Psoas muscle (tissue), 7 donors: ENCODE measurements at regions not wholly inside any gene's neighbourhood (a gene's known extent, or its start where the extent isn't known, plus 50 kb on each side); places are given as distances from the start of the nearest gene placed in this dataset.

Experiments
- ATAC-seq, 4 donors: fragments of 200-7000 bp; cut with Tn5 transposase; one replicate each; pipeline ENCODE4 v1.9.1; 2020; ENCODE audit warnings: moderate library complexity in 3 of 4, mild to moderate bottlenecking in 2 of 4
- DNase-seq, 2 donors: peaks; one replicate each; pipeline ENCODE4 v3.0.0-alpha.2; 2020
- H3K27ac ChIP-seq: fragments of 200-600 bp; one replicate; pipeline ENCODE4 v1.8.0; 2022
- H3K27me3 ChIP-seq, 3 donors: fragments of 200-600 bp in 1 of 3; one replicate each; pipeline versions ENCODE4 v1.6.1 to v1.8.0; 2013 to 2022; ENCODE audit warnings: low read length in 2 of 3, mild to moderate bottlenecking in 2 of 3, moderate library complexity in 1 of 3; ENCODE audit not compliant: insufficient read depth in 3 of 3
- H3K36me3 ChIP-seq, 2 donors: fragments of 200-600 bp in 1 of 2; one replicate each; pipeline versions ENCODE4 v1.6.1 to v1.8.0; 2013 to 2022; ENCODE audit warnings: low read depth in 1 of 2, mild to moderate bottlenecking in 1 of 2, moderate library complexity in 1 of 2; ENCODE audit not compliant: insufficient read depth in 1 of 2
- H3K4me1 ChIP-seq: fragments of 200-600 bp; one replicate; pipeline ENCODE4 v1.8.0; 2022
- H3K4me3 ChIP-seq: fragments of 200-600 bp; one replicate; pipeline ENCODE4 v1.8.0; 2022; ENCODE audit warnings: mild to moderate bottlenecking
- H3K9me3 ChIP-seq: fragments of 200-600 bp; one replicate; pipeline ENCODE4 v1.8.0; 2022
- CTCF ChIP-seq: fragments of 200-600 bp; IDR thresholded peaks from one replicate; pipeline ENCODE4 v1.8.0; 2022; ENCODE audit warnings: antibody characterized with exemption
- WGBS, 3 donors: extraction: QIAGEN DNeasy Blood & Tissue Kit; methylation state at CpG; one replicate each; pipeline versions ENCODE4 v1.1.6 to v1.1.7; 2013; 5-methylcytosine and 5-hydroxymethylcytosine counted together
- intact Hi-C, 2 donors: fragments of 100-400 bp; cut with DNase I; formaldehyde crosslinking; loops; one replicate each; pipeline versions ENCODE4 v1.11.0 to v1.14.2; 2022
- donor health status: healthy with polysubstance abuse.
- donor health status: DM: no; HTN: no; CAD: no; lungs with moderate emphysema.
- donor health status: Bipolar disorder and iron deficiency.
- donor health status: healthy.
- donor health status: DM: yes; HTN: yes; CAD: no.
- donor health status: DM: no; HTN: no; CAD: no.
- donor health status: DM: yes; HTN: yes; CAD: no.

GRCh38 chr16:16910666-16911065, 531.7 kb downstream of the NPIPA7 start:
- Histone ChIP-seq H3K36me3 (no peaks in the 10 kb centered on the region), H3K4me1 (no peaks in the 10 kb centered on the region), H3K27me3 (no peaks in the 10 kb centered on the region), H3K27ac (no peak overlapping the region), H3K9me3 (no peaks in the 10 kb centered on the region), H3K4me3 (no peak overlapping the region)
- ATAC-seq, result no peak
- 63 to 77% (median 67%) methylated on average over 1 of the region's 1 CpG for WGBS, 3 donors
- intact Hi-C loops, result no loop called here
- TF ChIP-seq CTCF, result no peak
- no peak for DNase-seq

- Histone ChIP-seq H3K4me1 (no peaks in the 10 kb centered on the region), H3K27me3 (peaks cover 0 to 17% (median 0%) of the 10 kb centered on the region in 3 donors), H3K9me3 (no peaks in the 10 kb centered on the region), H3K4me3 (no peak overlapping the region), H3K27ac (no peak overlapping the region), H3K36me3 (no peaks in the 10 kb centered on the region)
- ATAC-seq, result no peak
- 40 to 63% (median 43%) methylated on average over 3 of the region's 3 CpGs for WGBS, 3 donors
- no peak for TF ChIP-seq CTCF
- intact Hi-C loops, result no loop called here
- no peak for DNase-seq
Observed at GRCh38 chr16:16915771-16916170, 536.8 kb downstream of the NPIPA7 start.

- no peak overlapping the region for H3K4me3 ChIP-seq
- peaks cover 0 to 17% (median 0%) of the 10 kb centered on the region in 3 donors for H3K27me3 ChIP-seq
- ATAC-seq (no peak), DNase-seq (no peak)
- no peak for TF ChIP-seq CTCF
- WGBS, 3 donors, result 12 to 20% (median 16%) methylated on average over 10 of the region's 10 CpGs
- no peaks in the 10 kb centered on the region for H3K36me3 ChIP-seq
- H3K4me1 ChIP-seq, result no peaks in the 10 kb centered on the region
- intact Hi-C loops, result no loop called here
- no peaks in the 10 kb centered on the region for H3K9me3 ChIP-seq
- no peak overlapping the region for H3K27ac ChIP-seq
Observed at GRCh38 chr16:16917191-16917785, 538.3 kb downstream of the NPIPA7 start.

- Histone ChIP-seq H3K27ac (no peak overlapping the region), H3K4me1 (no peaks in the 10 kb centered on the region), H3K36me3 (no peaks in the 10 kb centered on the region), H3K9me3 (no peaks in the 10 kb centered on the region), H3K4me3 (no peak overlapping the region), H3K27me3 (peaks cover 0 to 12% (median 0%) of the 10 kb centered on the region in 3 donors)
- intact Hi-C loops, result no loop called here
- no peak for ATAC-seq
- no peak for TF ChIP-seq CTCF
- no peak for DNase-seq
Observed at GRCh38 chr16:16923479-16923878, 544.5 kb downstream of the NPIPA7 start.

GRCh38 chr16:16924613-16925012, 545.7 kb downstream of the NPIPA7 start:
- H3K9me3 ChIP-seq, result no peaks in the 10 kb centered on the region
- no peak for ATAC-seq
- TF ChIP-seq CTCF, result no peak
- WGBS, 3 donors, result 42 to 44% (median 42%) methylated on average over 4 of the region's 4 CpGs
- no peaks in the 10 kb centered on the region for H3K4me1 ChIP-seq
- H3K27me3 ChIP-seq, result peaks cover 0 to 3% (median 0%) of the 10 kb centered on the region in 3 donors
- no peak for DNase-seq
- no peak overlapping the region for H3K27ac ChIP-seq
- no peaks in the 10 kb centered on the region for H3K36me3 ChIP-seq
- no peak overlapping the region for H3K4me3 ChIP-seq
- intact Hi-C loops, result no loop called here
